Fibroblast of lung (primary cell): ENCODE measurements at regions not wholly inside any gene's neighbourhood (a gene's known extent, or its start where the extent isn't known, plus 50 kb on each side); places are given as distances from the start of the nearest gene placed in this dataset.
A peak's percentile ranks its signal among the peaks of the same experiment; 100 is the strongest.

Source experiments
- DNase-seq, 2 donors: peaks; one replicate each; pipeline versions ENCODE4 v3.0.0 to v3.0.0-alpha.2; 2010; ENCODE audit warnings: low read depth in 2 of 2
- H2AFZ ChIP-seq: 2 replicates; pipeline ENCODE4 v1.5.1; 2012; ENCODE audit warnings: low read length, control low read depth, inconsistent platforms
- H3K27ac ChIP-seq: 2 replicates; pipeline ENCODE4 v1.5.1; 2011; ENCODE audit warnings: low read length, control low read depth; ENCODE audit not compliant: insufficient read depth
- H3K27me3 ChIP-seq: 2 replicates; pipeline ENCODE4 v1.5.1; 2011; ENCODE audit warnings: mild to moderate bottlenecking, low read length; ENCODE audit not compliant: control insufficient read depth, insufficient read depth
- H3K36me3 ChIP-seq: 2 replicates; pipeline ENCODE4 v1.5.1; 2011; ENCODE audit warnings: low read length; ENCODE audit not compliant: control insufficient read depth, insufficient read depth
- H3K4me1 ChIP-seq: 2 replicates; pipeline ENCODE4 v1.5.1; 2011; ENCODE audit warnings: low read length; ENCODE audit not compliant: control insufficient read depth, insufficient read depth; ENCODE audit errors: extremely low read depth
- H3K4me2 ChIP-seq: 2 replicates; pipeline ENCODE4 v1.5.1; 2011; ENCODE audit warnings: low read length, control low read depth; ENCODE audit not compliant: insufficient read depth; ENCODE audit errors: extremely low read depth
- H3K4me3 ChIP-seq, 4 experiments: fragments of 200-600 bp in 1 of 4; sonication (generic) in 1 of 4; replicated peaks in 1 of 4; 2 replicates each; pipeline ENCODE4 v1.5.1; 2011 to 2016; ENCODE audit warnings: low read length in 4 of 4, low read depth in 3 of 4, mild to moderate bottlenecking in 3 of 4, control low read depth in 2 of 4, inconsistent platforms in 1 of 4, mixed read lengths in 1 of 4; ENCODE audit not compliant: insufficient read depth in 1 of 4; ENCODE audit errors: control extremely low read depth in 1 of 4
- H3K79me2 ChIP-seq: 2 replicates; pipeline ENCODE4 v1.5.1; 2012; ENCODE audit warnings: mild to moderate bottlenecking, low read length, inconsistent platforms; ENCODE audit not compliant: control insufficient read depth, insufficient read depth
- H3K9ac ChIP-seq: 2 replicates; pipeline ENCODE4 v1.5.1; 2011; ENCODE audit warnings: mild to moderate bottlenecking, low read length, control low read depth; ENCODE audit not compliant: insufficient read depth
- H3K9me3 ChIP-seq: 2 replicates; pipeline ENCODE4 v1.5.1; 2012; ENCODE audit warnings: low read depth, low read length; ENCODE audit not compliant: control insufficient read depth, insufficient read depth
- H4K20me1 ChIP-seq: 2 replicates; pipeline ENCODE4 v1.5.1; 2011; ENCODE audit warnings: low read length; ENCODE audit not compliant: control insufficient read depth, insufficient read depth; ENCODE audit errors: extremely low read depth
- EZH2 ChIP-seq: IDR thresholded peaks from 2 replicates; pipeline ENCODE4 v1.5.1; 2012; ENCODE audit warnings: low read length, control low read depth, mild to moderate bottlenecking; ENCODE audit errors: missing control alignments
- TF ChIP-seq, protein P1 (sequence below), 2 donors: IDR thresholded peaks in 1 of 2; conservative IDR thresholded peaks in 1 of 2; 1 replicate in 1 of 2; 2 replicates in 1 of 2; pipeline ENCODE4 v1.5.1; 2011 to 2012; ENCODE audit warnings: low read length in 2 of 2, control low read depth in 1 of 2, inconsistent platforms in 1 of 2, low read depth in 1 of 2, mild to moderate bottlenecking in 1 of 2

GRCh38 chr1:47647327-47647845, 209.5 kb downstream of the FOXD2 start:
- Histone ChIP-seq H4K20me1 (no peaks in the 10 kb centered on the region), H3K27me3 (peaks cover 2% of the 10 kb centered on the region), H3K9me3 (no peaks in the 10 kb centered on the region)

GRCh38 chr1:47650205-47650604, 212.4 kb downstream of the FOXD2 start:
- Histone ChIP-seq H3K4me2 (no peak overlapping the region), H4K20me1 (no peaks in the 10 kb centered on the region), H3K9me3 (no peaks in the 10 kb centered on the region), H3K27me3 (peaks cover 2% of the 10 kb centered on the region), H3K4me1 (peaks cover 3% of the 10 kb centered on the region), H2AFZ (no peak overlapping the region), H3K4me3 (no peak overlapping the region), H3K9ac (no peak overlapping the region), H3K79me2 (no peaks in the 10 kb centered on the region), H3K27ac (no peak overlapping the region), H3K36me3 (no peaks in the 10 kb centered on the region)
- no peak for TF ChIP-seq EZH2
- TF ChIP-seq, protein P1, sequence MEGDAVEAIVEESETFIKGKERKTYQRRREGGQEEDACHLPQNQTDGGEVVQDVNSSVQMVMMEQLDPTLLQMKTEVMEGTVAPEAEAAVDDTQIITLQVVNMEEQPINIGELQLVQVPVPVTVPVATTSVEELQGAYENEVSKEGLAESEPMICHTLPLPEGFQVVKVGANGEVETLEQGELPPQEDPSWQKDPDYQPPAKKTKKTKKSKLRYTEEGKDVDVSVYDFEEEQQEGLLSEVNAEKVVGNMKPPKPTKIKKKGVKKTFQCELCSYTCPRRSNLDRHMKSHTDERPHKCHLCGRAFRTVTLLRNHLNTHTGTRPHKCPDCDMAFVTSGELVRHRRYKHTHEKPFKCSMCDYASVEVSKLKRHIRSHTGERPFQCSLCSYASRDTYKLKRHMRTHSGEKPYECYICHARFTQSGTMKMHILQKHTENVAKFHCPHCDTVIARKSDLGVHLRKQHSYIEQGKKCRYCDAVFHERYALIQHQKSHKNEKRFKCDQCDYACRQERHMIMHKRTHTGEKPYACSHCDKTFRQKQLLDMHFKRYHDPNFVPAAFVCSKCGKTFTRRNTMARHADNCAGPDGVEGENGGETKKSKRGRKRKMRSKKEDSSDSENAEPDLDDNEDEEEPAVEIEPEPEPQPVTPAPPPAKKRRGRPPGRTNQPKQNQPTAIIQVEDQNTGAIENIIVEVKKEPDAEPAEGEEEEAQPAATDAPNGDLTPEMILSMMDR (conservative IDR thresholded peaks at IDR 0.05 in 1 of 2, IDR thresholded peaks at IDR 0.05 in 1 of 2; ENCODE audit: low read depth in 1 of 2, low read length in 2 of 2), result no peak
- DNase-seq, result peak; percentile 71 to 96

More at GRCh38 chr1:47647327-47647845, 209.5 kb downstream of the FOXD2 start:
- Histone ChIP-seq H3K79me2 (no peaks in the 10 kb centered on the region), H2AFZ (no peak overlapping the region), H3K36me3 (no peaks in the 10 kb centered on the region), H3K9ac (no peak overlapping the region), H3K4me2 (no peak overlapping the region), H3K27ac (no peak overlapping the region), H3K4me1 (peaks cover 3% of the 10 kb centered on the region), H3K4me3 (no peak overlapping the region)
- TF ChIP-seq EZH2, result no peak
- TF ChIP-seq, protein P1 (conservative IDR thresholded peaks at IDR 0.05 in 1 of 2, IDR thresholded peaks at IDR 0.05 in 1 of 2; ENCODE audit: low read depth in 1 of 2, low read length in 2 of 2), result no peak
- no peak for DNase-seq

DNA sequence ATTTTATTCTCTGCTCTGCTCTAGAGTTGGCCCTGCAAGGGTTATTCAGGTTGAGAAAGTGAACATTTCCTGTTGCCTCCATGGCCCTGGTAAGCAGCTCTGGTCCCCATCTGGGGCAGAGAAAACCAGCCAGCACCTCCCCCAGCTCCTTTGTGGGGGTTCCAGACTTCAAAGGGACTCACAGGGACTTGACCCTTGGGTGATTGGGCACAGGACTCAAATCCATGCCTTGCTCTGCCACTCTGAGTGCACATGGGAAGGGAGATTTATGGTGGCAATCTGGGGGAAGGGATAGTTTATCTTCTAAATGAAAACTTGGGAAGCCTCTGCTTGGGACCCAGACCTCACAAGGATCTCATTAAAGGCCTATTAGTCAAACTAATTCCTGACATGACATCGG, 212.8 kb downstream of the FOXD2 start:
- H3K4me2 ChIP-seq, result no peak overlapping the region
- H3K9ac ChIP-seq, result no peak overlapping the region
- no peak overlapping the region for H3K4me3 ChIP-seq
- no peaks in the 10 kb centered on the region for H3K9me3 ChIP-seq
- TF ChIP-seq, protein P1 (conservative IDR thresholded peaks at IDR 0.05 in 1 of 2, IDR thresholded peaks at IDR 0.05 in 1 of 2; ENCODE audit: low read depth in 1 of 2, low read length in 2 of 2), result no peak
- no peak for TF ChIP-seq EZH2
- no peaks in the 10 kb centered on the region for H3K27me3 ChIP-seq
- peaks cover 3% of the 10 kb centered on the region for H3K4me1 ChIP-seq
- no peak overlapping the region for H3K27ac ChIP-seq
- no peak for DNase-seq
- no peaks in the 10 kb centered on the region for H4K20me1 ChIP-seq
- H3K36me3 ChIP-seq, result no peaks in the 10 kb centered on the region
- no peaks in the 10 kb centered on the region for H3K79me2 ChIP-seq
- H2AFZ ChIP-seq, result no peak overlapping the region
